ENCODE measurements at regions not wholly inside any gene's neighbourhood (a gene's known extent, or its start where the extent isn't known, plus 50 kb on each side); places are given as distances from the start of the nearest gene placed in this dataset.

DNA sequence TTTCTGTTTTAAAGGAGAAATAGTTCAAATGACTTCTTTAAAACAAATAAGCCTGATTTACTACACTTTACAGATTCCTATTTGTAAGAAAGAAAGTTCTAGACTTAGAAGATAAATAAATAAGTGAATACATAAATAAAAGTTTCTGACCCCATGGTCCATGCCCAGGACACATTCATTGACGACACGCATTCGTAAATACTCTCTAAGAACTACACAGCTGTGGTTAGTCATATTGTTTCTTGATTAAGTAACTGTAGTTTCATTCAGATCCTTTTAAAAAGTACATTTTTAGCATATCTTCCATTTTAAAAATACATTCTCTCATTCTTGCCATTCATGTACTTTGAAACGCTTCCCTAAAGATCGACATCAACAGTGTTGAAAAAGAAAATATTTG, 497.4 kb downstream of the SETD4 start:
- no peak for TF ChIP-seq POLR2A (IDR thresholded peaks at IDR 0.05)
- TF ChIP-seq, protein P1, sequence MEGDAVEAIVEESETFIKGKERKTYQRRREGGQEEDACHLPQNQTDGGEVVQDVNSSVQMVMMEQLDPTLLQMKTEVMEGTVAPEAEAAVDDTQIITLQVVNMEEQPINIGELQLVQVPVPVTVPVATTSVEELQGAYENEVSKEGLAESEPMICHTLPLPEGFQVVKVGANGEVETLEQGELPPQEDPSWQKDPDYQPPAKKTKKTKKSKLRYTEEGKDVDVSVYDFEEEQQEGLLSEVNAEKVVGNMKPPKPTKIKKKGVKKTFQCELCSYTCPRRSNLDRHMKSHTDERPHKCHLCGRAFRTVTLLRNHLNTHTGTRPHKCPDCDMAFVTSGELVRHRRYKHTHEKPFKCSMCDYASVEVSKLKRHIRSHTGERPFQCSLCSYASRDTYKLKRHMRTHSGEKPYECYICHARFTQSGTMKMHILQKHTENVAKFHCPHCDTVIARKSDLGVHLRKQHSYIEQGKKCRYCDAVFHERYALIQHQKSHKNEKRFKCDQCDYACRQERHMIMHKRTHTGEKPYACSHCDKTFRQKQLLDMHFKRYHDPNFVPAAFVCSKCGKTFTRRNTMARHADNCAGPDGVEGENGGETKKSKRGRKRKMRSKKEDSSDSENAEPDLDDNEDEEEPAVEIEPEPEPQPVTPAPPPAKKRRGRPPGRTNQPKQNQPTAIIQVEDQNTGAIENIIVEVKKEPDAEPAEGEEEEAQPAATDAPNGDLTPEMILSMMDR (IDR thresholded peaks at IDR 0.05): no peak

All from suprapubic skin (tissue), 3 donors.